ENCODE measurements at regions not wholly inside any gene's neighbourhood (a gene's known extent, or its start where the extent isn't known, plus 50 kb on each side); places are given as distances from the start of the nearest gene placed in this dataset.
A peak's percentile ranks its signal among the peaks of the same experiment; 100 is the strongest.

DNA sequence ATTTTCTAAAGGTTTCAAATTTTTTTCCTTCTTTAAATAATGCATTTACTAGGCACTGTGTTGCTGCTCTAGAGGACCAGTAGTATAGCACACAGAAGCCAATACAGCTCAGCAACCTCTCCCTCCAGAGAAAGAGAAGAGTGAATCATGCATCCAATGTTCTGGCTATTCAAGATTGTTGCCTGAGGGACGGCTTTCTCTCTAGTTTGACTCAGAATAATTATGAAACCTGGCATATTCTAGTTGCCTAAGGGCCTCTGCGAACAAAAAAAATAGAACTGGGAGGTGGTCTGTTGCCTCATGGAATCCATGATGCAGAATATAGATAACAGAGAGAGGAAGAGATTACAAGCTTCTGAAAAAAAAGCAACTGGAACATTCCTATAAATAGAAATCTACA lies 1233.3 kb upstream of the PABPC4L start:
- FAIRE-seq: no peak
- intact Hi-C loops (cut with DNase I): no loop called here
- H3K4me1 ChIP-seq (ENCODE audit: control insufficient read depth in 2 of 3, insufficient read depth in 2 of 3, low read depth in 1 of 3, low read length in 3 of 3): no peaks in the 10 kb centered on the region

DNA sequence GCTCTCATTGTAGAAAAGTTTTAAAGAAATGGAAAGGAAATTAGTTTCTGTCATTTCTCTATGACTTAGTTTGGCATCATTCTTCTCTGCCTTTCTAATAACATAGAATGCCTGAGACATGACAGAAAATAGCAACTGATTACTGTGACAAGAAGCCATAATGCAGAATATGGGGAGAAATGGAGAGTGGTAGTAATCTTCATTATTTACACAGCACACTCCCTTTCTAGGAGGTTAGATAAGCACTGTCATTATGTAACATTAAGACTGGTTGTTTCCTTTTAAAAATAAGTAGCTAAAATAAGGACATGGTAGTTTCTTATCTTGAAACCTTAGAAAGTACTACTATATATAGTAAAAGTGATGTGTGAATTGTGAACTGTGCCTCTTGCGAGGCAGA lies 1227.9 kb upstream of the PABPC4L start:
- no peak for DNase-seq
- Histone ChIP-seq H3K9me3 (ENCODE audit: control insufficient read depth in 2 of 3, insufficient read depth in 1 of 3, low read length in 3 of 3) (no peaks in the 10 kb centered on the region), H3K27ac (ENCODE audit: low read depth in 2 of 2, low read length in 2 of 2) (no peak overlapping the region), H3K4me3 (ENCODE audit: low read length in 3 of 3) (no peak overlapping the region), H3K9ac (ENCODE audit: low read length in 3 of 3) (no peak overlapping the region), H3K27me3 (ENCODE audit: control insufficient read depth, insufficient read depth, low read length) (no peaks in the 10 kb centered on the region), H3K4me1 (ENCODE audit: control insufficient read depth in 2 of 3, insufficient read depth in 2 of 3, low read depth in 1 of 3, low read length in 3 of 3) (no peaks in the 10 kb centered on the region), H3K36me3 (ENCODE audit: control insufficient read depth in 2 of 3, insufficient read depth in 3 of 3, low read length in 3 of 3) (no peaks in the 10 kb centered on the region)
- intact Hi-C loops (cut with DNase I): no loop called here
- no peak for FAIRE-seq
- TF ChIP-seq, protein P1, sequence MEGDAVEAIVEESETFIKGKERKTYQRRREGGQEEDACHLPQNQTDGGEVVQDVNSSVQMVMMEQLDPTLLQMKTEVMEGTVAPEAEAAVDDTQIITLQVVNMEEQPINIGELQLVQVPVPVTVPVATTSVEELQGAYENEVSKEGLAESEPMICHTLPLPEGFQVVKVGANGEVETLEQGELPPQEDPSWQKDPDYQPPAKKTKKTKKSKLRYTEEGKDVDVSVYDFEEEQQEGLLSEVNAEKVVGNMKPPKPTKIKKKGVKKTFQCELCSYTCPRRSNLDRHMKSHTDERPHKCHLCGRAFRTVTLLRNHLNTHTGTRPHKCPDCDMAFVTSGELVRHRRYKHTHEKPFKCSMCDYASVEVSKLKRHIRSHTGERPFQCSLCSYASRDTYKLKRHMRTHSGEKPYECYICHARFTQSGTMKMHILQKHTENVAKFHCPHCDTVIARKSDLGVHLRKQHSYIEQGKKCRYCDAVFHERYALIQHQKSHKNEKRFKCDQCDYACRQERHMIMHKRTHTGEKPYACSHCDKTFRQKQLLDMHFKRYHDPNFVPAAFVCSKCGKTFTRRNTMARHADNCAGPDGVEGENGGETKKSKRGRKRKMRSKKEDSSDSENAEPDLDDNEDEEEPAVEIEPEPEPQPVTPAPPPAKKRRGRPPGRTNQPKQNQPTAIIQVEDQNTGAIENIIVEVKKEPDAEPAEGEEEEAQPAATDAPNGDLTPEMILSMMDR (IDR thresholded peaks at IDR 0.05; ENCODE audit: borderline replicate concordance, extremely low read depth, insufficient read depth): no peak

More for the DNA sequence above, 1233.3 kb upstream of the PABPC4L start:
- H3K9ac ChIP-seq (ENCODE audit: low read length in 3 of 3): no peak overlapping the region
- no peaks in the 10 kb centered on the region for H3K36me3 ChIP-seq (ENCODE audit: control insufficient read depth in 2 of 3, insufficient read depth in 3 of 3, low read length in 3 of 3)
- H3K27ac ChIP-seq (ENCODE audit: low read depth in 2 of 2, low read length in 2 of 2): no peak overlapping the region
- DNase-seq: no peak
- TF ChIP-seq, protein P1 (IDR thresholded peaks at IDR 0.05; ENCODE audit: borderline replicate concordance, extremely low read depth, insufficient read depth): no peak
- no peak overlapping the region for H3K4me3 ChIP-seq (ENCODE audit: low read length in 3 of 3)
- peaks cover 0 to 4% (median 2%) of the 10 kb centered on the region in 3 donors for H3K9me3 ChIP-seq (ENCODE audit: control insufficient read depth in 2 of 3, insufficient read depth in 1 of 3, low read length in 3 of 3)
- no peaks in the 10 kb centered on the region for H3K27me3 ChIP-seq (ENCODE audit: control insufficient read depth, insufficient read depth, low read length)

DNA sequence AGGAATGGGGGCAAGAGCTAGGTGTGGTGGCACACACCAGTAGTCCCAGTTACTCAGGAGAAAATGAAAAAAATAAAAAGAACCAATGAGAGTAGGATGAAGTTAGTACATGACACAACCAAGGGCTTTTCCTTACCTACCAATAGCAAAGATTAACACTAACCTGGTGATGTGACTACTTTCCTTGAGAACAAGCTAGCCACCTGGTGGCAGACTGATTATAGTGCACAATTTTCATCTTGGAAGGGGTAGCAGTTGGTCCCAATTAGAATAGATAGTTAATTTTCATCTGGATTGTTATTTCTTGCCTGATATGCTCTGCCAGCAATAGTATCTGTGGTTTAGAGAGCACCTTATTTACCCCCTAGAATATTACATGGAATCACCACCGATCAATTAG lies 1216.8 kb upstream of the PABPC4L start:
- H3K4me3 ChIP-seq (ENCODE audit: low read length in 3 of 3): no peak overlapping the region
- peak in 1 of 5 donors; percentile 3 for DNase-seq
- intact Hi-C loops (cut with DNase I): no loop called here
- H3K4me1 ChIP-seq (ENCODE audit: control insufficient read depth in 2 of 3, insufficient read depth in 2 of 3, low read depth in 1 of 3, low read length in 3 of 3): no peaks in the 10 kb centered on the region
- H3K9me3 ChIP-seq (ENCODE audit: control insufficient read depth in 2 of 3, insufficient read depth in 1 of 3, low read length in 3 of 3): no peaks in the 10 kb centered on the region
- no peak overlapping the region for H3K27ac ChIP-seq (ENCODE audit: low read depth in 2 of 2, low read length in 2 of 2)
- FAIRE-seq: no peak
- H3K9ac ChIP-seq (ENCODE audit: low read length in 3 of 3): no peak overlapping the region
- H3K27me3 ChIP-seq (ENCODE audit: control insufficient read depth, insufficient read depth, low read length): no peaks in the 10 kb centered on the region
- no peaks in the 10 kb centered on the region for H3K36me3 ChIP-seq (ENCODE audit: control insufficient read depth in 2 of 3, insufficient read depth in 3 of 3, low read length in 3 of 3)
- TF ChIP-seq, protein P1 (IDR thresholded peaks at IDR 0.05; ENCODE audit: borderline replicate concordance, extremely low read depth, insufficient read depth): peak; percentile 8

DNA sequence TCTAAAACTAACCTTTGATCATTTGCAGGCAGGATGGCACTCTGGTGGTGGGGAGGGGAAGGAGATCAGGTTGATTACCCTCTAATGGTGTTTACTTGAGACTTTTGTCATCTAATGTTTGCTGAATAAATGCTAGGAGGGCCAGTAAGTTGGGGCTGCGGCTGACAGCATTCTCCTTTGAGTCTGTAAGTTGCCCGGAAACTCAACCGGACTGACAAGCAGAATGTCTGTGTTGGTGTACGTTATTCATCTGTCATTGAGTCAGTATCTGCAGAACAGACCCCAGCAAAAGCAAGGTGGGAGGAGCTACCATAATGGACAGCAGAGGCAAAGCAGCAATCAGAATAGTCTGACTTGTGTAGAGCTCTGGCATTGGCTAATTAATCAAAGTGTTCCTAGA lies 1210.6 kb upstream of the PABPC4L start:
- DNase-seq (no peak), FAIRE-seq (no peak)
- Histone ChIP-seq H3K36me3 (ENCODE audit: control insufficient read depth in 2 of 3, insufficient read depth in 3 of 3, low read length in 3 of 3) (no peaks in the 10 kb centered on the region), H3K27me3 (ENCODE audit: control insufficient read depth, insufficient read depth, low read length) (no peaks in the 10 kb centered on the region), H3K27ac (ENCODE audit: low read depth in 2 of 2, low read length in 2 of 2) (no peak overlapping the region), H3K9ac (ENCODE audit: low read length in 3 of 3) (no peak overlapping the region), H3K4me3 (ENCODE audit: low read length in 3 of 3) (no peak overlapping the region), H3K4me1 (ENCODE audit: control insufficient read depth in 2 of 3, insufficient read depth in 2 of 3, low read depth in 1 of 3, low read length in 3 of 3) (no peaks in the 10 kb centered on the region), H3K9me3 (ENCODE audit: control insufficient read depth in 2 of 3, insufficient read depth in 1 of 3, low read length in 3 of 3) (no peaks in the 10 kb centered on the region)
- intact Hi-C loops (cut with DNase I): no loop called here
- TF ChIP-seq, protein P1 (IDR thresholded peaks at IDR 0.05; ENCODE audit: borderline replicate concordance, extremely low read depth, insufficient read depth): no peak
